ENCODE measurements at regions not wholly inside any gene's neighbourhood (a gene's known extent, or its start where the extent isn't known, plus 50 kb on each side); places are given as distances from the start of the nearest gene placed in this dataset.

GRCh38 chr6:145544514-145544913 is 190.8 kb downstream of the EPM2A start:
- in situ Hi-C loops (cut with HindIII; ENCODE audit: extremely low pct_ligation_motif_present, low pct_unique_long_range_greater_than_20kb), result no loop called here
- DNase-seq (ENCODE audit: low spot score) (no peak), FAIRE-seq (no peak), ATAC-seq (no peak)
- ChIA-PET CTCF (ENCODE audit: low intra/inter-chr PET ratio, low total read pairs) (no interaction called here), POLR2A (no interaction called here)
- H4K20me1 ChIP-seq (ENCODE audit: insufficient read depth, low read length), result no peaks in the 10 kb centered on the region
- no peak overlapping the region for H3K9ac ChIP-seq (ENCODE audit: insufficient read depth, low read depth, low read length)
- no peak overlapping the region for H3K4me2 ChIP-seq (ENCODE audit: low read depth, low read length)
- H3K27ac ChIP-seq (ENCODE audit: extremely low read length, insufficient read depth, low read length), result no peak overlapping the region
- no TSS peak for BruUV-seq (replicated peaks)
- H3K4me3 ChIP-seq (replicated peaks in 1 of 3; ENCODE audit: insufficient read depth in 1 of 3, low read depth in 2 of 3, low read length in 3 of 3), result no peak overlapping the region
- H3K27me3 ChIP-seq (ENCODE audit: control insufficient read depth in 1 of 2, insufficient read depth in 2 of 2, low read length in 2 of 2), result no peaks in the 10 kb centered on the region
- H3K4me1 ChIP-seq (ENCODE audit: insufficient read depth, low read length), result no peaks in the 10 kb centered on the region
- 21% methylated on average over 2 of the region's 2 CpGs for WGBS (ENCODE audit: low lambda C conversion rate)
- H3K79me2 ChIP-seq (ENCODE audit: insufficient read depth, low read length), result no peaks in the 10 kb centered on the region
- no peak overlapping the region for H2AFZ ChIP-seq (ENCODE audit: low read length)
- no peaks in the 10 kb centered on the region for H3K9me3 ChIP-seq (ENCODE audit: low read length)
- H3K36me3 ChIP-seq (replicated peaks in 1 of 2; ENCODE audit: control insufficient read depth in 1 of 2, insufficient read depth in 2 of 2, low read length in 2 of 2), result no peaks in the 10 kb centered on the region
- intact Hi-C loops (cut with micrococcal nuclease; ENCODE audit: unreplicated experiment), result no loop called here
- TF ChIP-seq ASH2L (IDR thresholded peaks at IDR 0.05; ENCODE audit: insufficient read length, low read depth, low read length) (no peak), ATF6 (CRISPR knock-in tag; conservative IDR thresholded peaks at IDR 0.05) (no peak), DMTF1 (CRISPR knock-in tag; IDR thresholded peaks at IDR 0.05) (no peak), TBX2 (CRISPR knock-in tag; IDR thresholded peaks at IDR 0.05; ENCODE audit: borderline replicate concordance) (no peak), REST (IDR thresholded peaks at IDR 0.05; ENCODE audit: borderline replicate concordance in 1 of 2, low read depth in 1 of 2, low read length in 2 of 2) (no peak), SNAI1 (CRISPR knock-in tag; IDR thresholded peaks at IDR 0.05; ENCODE audit: borderline replicate concordance) (no peak), ARID4A (CRISPR knock-in tag; IDR thresholded peaks at IDR 0.05; ENCODE audit: borderline replicate concordance) (no peak), BORCS8-MEF2B (CRISPR knock-in tag; IDR thresholded peaks at IDR 0.05) (no peak), HDAC1 (CRISPR knock-in tag; IDR thresholded peaks at IDR 0.05) (no peak), CREB1 (IDR thresholded peaks at IDR 0.05) (no peak), CREB1 (CRISPR knock-in tag; IDR thresholded peaks at IDR 0.05) (no peak), ZNF530 (CRISPR knock-in tag; IDR thresholded peaks at IDR 0.05; ENCODE audit: low read depth) (no peak), FOXK2 (IDR thresholded peaks at IDR 0.05) (no peak), RXRB (CRISPR knock-in tag; IDR thresholded peaks at IDR 0.05; ENCODE audit: borderline replicate concordance) (no peak)

All from HepG2 (cell line).